GM18873 (cell line): ENCODE measurements at regions not wholly inside any gene's neighbourhood (a gene's known extent, or its start where the extent isn't known, plus 50 kb on each side); places are given as distances from the start of the nearest gene placed in this dataset.

Source experiments
- ATAC-seq: cut with Tn5 transposase; IDR thresholded peaks from one replicate; pipeline ENCODE4 v1.9.1; 2021; ENCODE audit warnings: mild to moderate bottlenecking, moderate library complexity, moderate number of reproducible peaks; ENCODE audit not compliant: unreplicated experiment, low FRiP score

- no peak for ATAC-seq
These were observed 72.3 kb downstream of the FAM76B start for GRCh38 chr11:95717314-95717713.

GRCh38 chr11:95716266-95716665, 73.3 kb downstream of the FAM76B start:
- peak; percentile 21 for ATAC-seq

GRCh38 chr11:95715777-95716241, 73.8 kb downstream of the FAM76B start:
- peak; percentile 89 for ATAC-seq

- no peak for ATAC-seq
These were observed 74.5 kb downstream of the FAM76B start for GRCh38 chr11:95714843-95715776.

- no peak for ATAC-seq
These were observed 76.2 kb downstream of the FAM76B start for GRCh38 chr11:95713428-95713827.

GRCh38 chr11:95711945-95712221, 77.7 kb downstream of the FAM76B start:
- ATAC-seq = no peak

GRCh38 chr11:95711162-95711944, 78.2 kb downstream of the FAM76B start:
- no peak for ATAC-seq

GRCh38 chr11:95708681-95709080, 80.9 kb downstream of the FAM76B start:
- ATAC-seq = no peak

- no peak for ATAC-seq
These were observed 82.6 kb downstream of the FAM76B start for GRCh38 chr11:95706974-95707387.

GRCh38 chr11:95705485-95706124, 84.0 kb downstream of the FAM76B start:
- peak; percentile 74 for ATAC-seq

GRCh38 chr11:95704865-95705264, 84.7 kb downstream of the FAM76B start:
- ATAC-seq = no peak

- ATAC-seq = no peak
These were observed 86.5 kb downstream of the FAM76B start for GRCh38 chr11:95703049-95703448.

GRCh38 chr11:95702526-95702925, 87.1 kb downstream of the FAM76B start:
- no peak for ATAC-seq

- ATAC-seq = peak; percentile 43
These were observed 89.1 kb downstream of the FAM76B start for GRCh38 chr11:95700471-95700817.

- ATAC-seq = peak; percentile 31
These were observed 89.7 kb downstream of the FAM76B start for GRCh38 chr11:95699631-95700470.

GRCh38 chr11:95698676-95699557, 90.7 kb downstream of the FAM76B start:
- no peak for ATAC-seq

GRCh38 chr11:95697614-95698408, 91.8 kb downstream of the FAM76B start:
- ATAC-seq = no peak

GRCh38 chr11:95695181-95695580, 94.4 kb downstream of the FAM76B start:
- no peak for ATAC-seq
